Gastroesophageal sphincter (tissue), 4 donors: ENCODE measurements at regions not wholly inside any gene's neighbourhood (a gene's known extent, or its start where the extent isn't known, plus 50 kb on each side); places are given as distances from the start of the nearest gene placed in this dataset.
"Not testable (repeated sequence)": the region's sequence is repeated elsewhere in the genome, so short reads cannot be mapped to it uniquely, and the experiment has no call there.

Source experiments
- ATAC-seq: fragments of 150-250 bp; one replicate; pipeline ENCODE4 v1.9.1; 2016; ENCODE audit warnings: mild to moderate bottlenecking, moderate library complexity
- H3K27ac ChIP-seq, 4 donors: fragments of 200-600 bp; sonication (generic) in 3 of 4; 1 replicate in 3 of 4; 2 replicates in 1 of 4; pipeline ENCODE4 v1.5.1; 2016 to 2019
- H3K27me3 ChIP-seq: fragments of 200-600 bp; sonication (generic); one replicate; pipeline ENCODE4 v1.5.1; 2019
- H3K36me3 ChIP-seq, 2 donors: fragments of 200-600 bp; sonication (generic); one replicate each; pipeline ENCODE4 v1.5.1; 2019; ENCODE audit warnings: control low read depth in 1 of 2
- H3K4me1 ChIP-seq, 3 donors: fragments of 200-600 bp; sonication (generic); 1 replicate in 2 of 3; 2 replicates in 1 of 3; pipeline ENCODE4 v1.5.1; 2016 to 2019; ENCODE audit warnings: control low read depth in 2 of 3
- H3K4me3 ChIP-seq, 2 donors: fragments of 200-600 bp; sonication (generic); one replicate each; pipeline ENCODE4 v1.5.1; 2019; ENCODE audit warnings: mild to moderate bottlenecking in 1 of 2, moderate library complexity in 1 of 2
- H3K9me3 ChIP-seq, 3 donors: fragments of 200-600 bp; sonication (generic); one replicate each; pipeline ENCODE4 v1.5.1; 2017 to 2019; ENCODE audit warnings: control low read depth in 2 of 3
- CTCF ChIP-seq, 4 experiments: fragments of 200-600 bp in 2 of 4; fragments of 450-650 bp in 2 of 4; sonication (generic) in 1 of 4; IDR thresholded peaks; one replicate each; pipeline ENCODE4 v1.5.1; 2017 to 2019; ENCODE audit warnings: antibody characterized with exemption in 4 of 4, mild to moderate bottlenecking in 2 of 4, moderate library complexity in 2 of 4
- EP300 ChIP-seq: sonication (generic); formaldehyde crosslinking; IDR thresholded peaks from one replicate; pipeline ENCODE4 v1.6.1; 2017; ENCODE audit warnings: antibody characterized with exemption, mild to moderate bottlenecking
- POLR2A ChIP-seq, 2 donors: fragments of 450-650 bp; IDR thresholded peaks; one replicate each; pipeline ENCODE4 v1.6.1; 2017; ENCODE audit warnings: antibody characterized with exemption in 2 of 2, mild to moderate bottlenecking in 2 of 2, moderate library complexity in 1 of 2
- POLR2AphosphoS5 ChIP-seq: sonication (generic); formaldehyde crosslinking; IDR thresholded peaks from one replicate; pipeline ENCODE4 v1.6.1; 2017; ENCODE audit warnings: antibody characterized with exemption
- WGBS, 2 donors: methylation state at CpG; one replicate each; pipeline ENCODE4 v1.1.5; 2018; ENCODE audit warnings: low coverage in 1 of 2; 5-methylcytosine and 5-hydroxymethylcytosine counted together

DNA sequence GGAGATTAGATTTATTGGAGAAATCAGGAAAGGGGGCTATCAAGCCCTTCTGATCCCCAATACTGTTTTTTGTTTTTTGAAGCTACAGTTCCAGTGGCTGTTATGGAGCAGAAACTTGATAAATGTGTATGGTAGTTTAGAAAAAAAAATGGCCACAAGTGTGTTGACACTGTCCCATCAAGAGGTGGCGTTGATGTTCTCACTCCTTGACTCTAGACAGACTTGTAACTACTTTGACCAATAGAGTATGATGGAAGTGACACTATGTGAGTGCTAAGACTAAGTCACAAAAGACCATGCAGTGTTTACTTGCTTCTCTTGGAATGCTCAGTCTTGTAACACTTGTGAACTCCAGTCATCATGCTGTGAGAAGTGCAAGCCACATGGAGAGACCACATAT is 356.7 kb downstream of the PDCD6IP start:
- no peak overlapping the region for H3K4me3 ChIP-seq
- H3K27ac ChIP-seq, result no peak overlapping the region
- H3K9me3 ChIP-seq, result no peaks in the 10 kb centered on the region
- no peaks in the 10 kb centered on the region for H3K27me3 ChIP-seq
- no peaks in the 10 kb centered on the region for H3K36me3 ChIP-seq
- 0 to 80% methylated on average over 1 of the region's 1 CpG for WGBS, 2 donors
- H3K4me1 ChIP-seq, result no peaks in the 10 kb centered on the region
- no peak for ATAC-seq
- no peak for TF ChIP-seq POLR2AphosphoS5
- no peak for TF ChIP-seq CTCF (IDR thresholded peaks at IDR 0.05)
- no peak for TF ChIP-seq POLR2A (IDR thresholded peaks at IDR 0.05)

DNA sequence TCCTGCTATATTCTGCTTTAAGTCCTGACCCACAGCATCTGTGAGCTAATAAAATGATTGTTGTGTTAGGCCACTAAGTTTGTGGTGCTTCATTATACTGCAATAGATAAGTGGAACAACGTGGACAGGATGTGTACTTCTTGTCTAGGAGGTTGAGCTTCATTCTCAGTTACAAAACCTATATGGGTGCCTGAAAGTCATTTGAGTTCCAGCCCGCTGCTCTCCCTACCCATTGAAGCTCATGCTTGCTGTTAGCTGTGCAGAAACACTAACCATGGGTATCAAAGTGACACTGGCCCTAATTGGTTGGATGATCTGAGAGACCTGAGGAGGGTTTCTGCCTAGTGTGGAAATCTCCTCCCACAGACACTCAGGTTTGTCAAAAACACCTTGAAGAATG is 357.2 kb downstream of the PDCD6IP start:
- no peaks in the 10 kb centered on the region for H3K27me3 ChIP-seq
- TF ChIP-seq CTCF (IDR thresholded peaks at IDR 0.05), result no peak
- TF ChIP-seq POLR2A (IDR thresholded peaks at IDR 0.05), result no peak
- no peak for TF ChIP-seq POLR2AphosphoS5
- no peak for TF ChIP-seq EP300
- WGBS, 2 donors, result 80 to 84% methylated on average over 1 to 2 of the region's 2 CpGs
- no peaks in the 10 kb centered on the region for H3K36me3 ChIP-seq
- no peak for ATAC-seq
- H3K27ac ChIP-seq, result no peak overlapping the region
- H3K4me3 ChIP-seq, result no peak overlapping the region
- H3K9me3 ChIP-seq, result no peaks in the 10 kb centered on the region
- no peaks in the 10 kb centered on the region for H3K4me1 ChIP-seq

GRCh38 chr3:34157491-34157890 is 359.1 kb downstream of the PDCD6IP start:
- H3K4me3 ChIP-seq, result no peak overlapping the region
- no peaks in the 10 kb centered on the region for H3K27me3 ChIP-seq
- ATAC-seq, result no peak
- H3K9me3 ChIP-seq, result no peaks in the 10 kb centered on the region
- H3K4me1 ChIP-seq, result no peaks in the 10 kb centered on the region
- no peak overlapping the region for H3K27ac ChIP-seq
- no peaks in the 10 kb centered on the region for H3K36me3 ChIP-seq
- TF ChIP-seq POLR2A (IDR thresholded peaks at IDR 0.05) (no peak), POLR2AphosphoS5 (no peak), EP300 (no peak), CTCF (IDR thresholded peaks at IDR 0.05) (no peak)

- Histone ChIP-seq H3K27me3 (no peaks in the 10 kb centered on the region), H3K9me3 (no peaks in the 10 kb centered on the region), H3K36me3 (no peaks in the 10 kb centered on the region), H3K27ac (no peak overlapping the region), H3K4me3 (no peak overlapping the region), H3K4me1 (no peaks in the 10 kb centered on the region)
- ATAC-seq, result no peak
- 82 to 86% methylated on average over 4 of the region's 4 CpGs for WGBS, 2 donors
- TF ChIP-seq POLR2A (IDR thresholded peaks at IDR 0.05) (no peak), EP300 (no peak), POLR2AphosphoS5 (no peak), CTCF (IDR thresholded peaks at IDR 0.05) (no peak)
Measured at GRCh38 chr3:34159613-34160420, 361.4 kb downstream of the PDCD6IP start.

DNA sequence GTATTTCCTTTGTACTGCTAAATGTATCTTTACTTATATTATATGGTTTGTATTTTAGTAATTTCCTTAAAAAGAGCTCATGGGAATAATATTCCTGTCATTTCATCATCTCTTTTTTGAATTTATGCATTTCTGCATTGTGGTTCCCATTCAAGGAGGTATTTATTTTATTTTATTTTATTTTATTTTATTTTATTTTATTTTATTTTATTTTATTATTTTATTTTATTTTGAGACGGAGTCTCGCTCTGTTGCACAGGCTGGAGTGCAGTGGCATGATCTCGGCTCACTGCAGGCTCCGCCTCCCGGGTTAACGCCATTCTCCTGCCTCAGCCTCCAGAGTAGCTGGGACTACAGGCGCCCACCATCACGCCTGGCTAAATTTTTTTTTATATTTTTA is 371.2 kb downstream of the PDCD6IP start:
- H3K27ac ChIP-seq, H3K36me3 ChIP-seq, H3K4me3 ChIP-seq, H3K4me1 ChIP-seq, ATAC-seq, H3K9me3 ChIP-seq, H3K27me3 ChIP-seq: not testable (repeated sequence)
- WGBS, 2 donors, result 94 to 98% methylated on average over 3 to 6 of the region's 8 CpGs
